Loucy (cell line): ENCODE measurements at regions not wholly inside any gene's neighbourhood (a gene's known extent, or its start where the extent isn't known, plus 50 kb on each side); places are given as distances from the start of the nearest gene placed in this dataset.

ENCODE experiments used
- H2AFZ ChIP-seq: fragments of 200-600 bp; sonication (generic); 2 replicates; pipeline ENCODE4 v1.6.0; 2016; ENCODE audit warnings: antibody characterized with exemption, mild to moderate bottlenecking, low read length, moderate library complexity
- H3F3A ChIP-seq: fragments of 200-600 bp; 2 replicates; pipeline ENCODE4 v1.6.0; 2016; ENCODE audit warnings: antibody characterized with exemption, low read depth, mild to moderate bottlenecking
- H3K27me3 ChIP-seq: fragments of 200-600 bp; sonication (generic); 2 replicates; pipeline ENCODE4 v1.6.1; 2014; ENCODE audit warnings: low read length, mild to moderate bottlenecking; ENCODE audit not compliant: insufficient read depth, poor library complexity, severe bottlenecking
- H3K36me3 ChIP-seq: fragments of 200-600 bp; sonication (generic); 2 replicates; pipeline ENCODE4 v1.6.1; 2016; ENCODE audit warnings: low read length; ENCODE audit not compliant: insufficient read depth
- H3K4me1 ChIP-seq: fragments of 200-600 bp; sonication (generic); 2 replicates; pipeline ENCODE4 v1.5.1; 2014; ENCODE audit warnings: low read length, mild to moderate bottlenecking; ENCODE audit not compliant: insufficient read depth, poor library complexity, severe bottlenecking
- H3K4me2 ChIP-seq: fragments of 200-600 bp; sonication (generic); 2 replicates; pipeline ENCODE4 v1.6.0; 2014; ENCODE audit warnings: antibody characterized with exemption, low read length, low read depth, mild to moderate bottlenecking; ENCODE audit not compliant: poor library complexity, severe bottlenecking
- H3K4me3 ChIP-seq: fragments of 200-600 bp; sonication (generic); 2 replicates; pipeline ENCODE4 v1.5.1; 2014; ENCODE audit warnings: low read length, mild to moderate bottlenecking, mixed read lengths; ENCODE audit not compliant: poor library complexity, severe bottlenecking
- H3K79me2 ChIP-seq: fragments of 200-600 bp; sonication (generic); 2 replicates; pipeline ENCODE4 v1.6.1; 2014; ENCODE audit warnings: low read length; ENCODE audit not compliant: insufficient read depth
- H3K9ac ChIP-seq: fragments of 200-600 bp; sonication (generic); 2 replicates; pipeline ENCODE4 v1.6.0; 2014; ENCODE audit warnings: mild to moderate bottlenecking, low read depth, low read length, moderate library complexity; ENCODE audit not compliant: poor library complexity, severe bottlenecking
- H3K9me2 ChIP-seq: fragments of 200-600 bp; sonication (generic); replicated peaks from 2 replicates; pipeline ENCODE4 v1.6.1; 2016; ENCODE audit warnings: low read depth, low read length, mixed read lengths
- H3K9me3 ChIP-seq: fragments of 200-600 bp; sonication (generic); 2 replicates; pipeline ENCODE4 v1.6.1; 2014; ENCODE audit warnings: mild to moderate bottlenecking, antibody characterized with exemption, low read length, low read depth; ENCODE audit not compliant: insufficient read depth
- H4K20me1 ChIP-seq: fragments of 200-600 bp; sonication (generic); 2 replicates; pipeline ENCODE4 v1.6.0; 2014; ENCODE audit warnings: antibody characterized with exemption, low read length, mild to moderate bottlenecking; ENCODE audit not compliant: insufficient read depth, poor library complexity, severe bottlenecking
- CTCF ChIP-seq: fragments of 200-600 bp; sonication (generic); conservative IDR thresholded peaks from 2 replicates; pipeline ENCODE4 v1.5.1; 2014; ENCODE audit warnings: mild to moderate bottlenecking, antibody characterized with exemption, low read length
- EZH2phosphoT487 ChIP-seq: fragments of 200-600 bp; IDR thresholded peaks from 2 replicates; pipeline ENCODE4 v1.6.1; 2018; ENCODE audit warnings: antibody characterized with exemption, mild to moderate bottlenecking, moderate library complexity, borderline replicate concordance

DNA sequence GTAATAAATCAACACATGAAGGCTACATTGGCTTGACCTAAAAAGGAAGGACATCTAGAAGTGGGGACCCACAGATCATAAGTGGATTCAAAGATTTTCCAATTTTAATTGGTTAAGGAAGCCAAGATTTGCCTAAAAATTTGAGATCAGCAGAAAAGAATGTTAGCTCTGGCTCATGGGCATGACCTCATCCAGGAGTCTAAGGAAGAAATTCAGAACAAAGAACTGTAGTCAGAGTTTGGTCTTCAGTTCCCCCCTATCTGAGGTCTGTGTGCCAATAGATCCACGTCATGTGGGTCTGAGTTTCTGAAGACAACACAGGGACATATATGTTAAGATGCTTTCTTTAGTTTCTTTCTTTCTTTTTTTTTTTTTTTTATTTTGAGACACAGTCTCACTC, 648.8 kb upstream of the SPRY2 start:
- no peaks in the 10 kb centered on the region for H3K4me1 ChIP-seq
- H3F3A ChIP-seq, result no peaks in the 10 kb centered on the region
- H3K9me3 ChIP-seq, result no peaks in the 10 kb centered on the region
- H3K79me2 ChIP-seq, result no peaks in the 10 kb centered on the region
- H3K36me3 ChIP-seq, result no peaks in the 10 kb centered on the region
- H3K9me2 ChIP-seq, result no peaks in the 10 kb centered on the region
- no peaks in the 10 kb centered on the region for H4K20me1 ChIP-seq
- H3K4me3 ChIP-seq, result no peak overlapping the region
- no peak overlapping the region for H3K9ac ChIP-seq
- no peak overlapping the region for H2AFZ ChIP-seq
- H3K4me2 ChIP-seq, result no peak overlapping the region
- no peak for TF ChIP-seq CTCF
- no peaks in the 10 kb centered on the region for H3K27me3 ChIP-seq

DNA sequence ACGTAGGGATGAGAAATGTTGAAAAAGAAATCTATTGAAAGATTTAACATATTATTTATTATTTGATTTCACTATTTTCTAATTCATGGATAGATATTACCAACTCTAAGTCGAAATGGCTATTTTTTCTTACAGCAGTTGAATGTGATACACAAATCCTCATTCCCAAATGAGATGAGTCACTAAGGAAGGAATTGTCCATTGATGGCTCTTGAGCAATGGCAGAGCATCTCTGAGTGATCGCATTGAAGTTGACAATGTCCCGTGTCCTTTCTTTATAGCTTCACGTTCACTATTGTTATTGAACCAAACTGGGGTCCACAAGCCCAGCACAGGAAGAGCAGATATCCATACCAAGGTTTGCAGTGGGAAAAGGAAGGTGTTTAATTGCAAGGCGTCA, 648.3 kb upstream of the SPRY2 start:
- no peaks in the 10 kb centered on the region for H3K4me1 ChIP-seq
- H3K9me3 ChIP-seq, result no peaks in the 10 kb centered on the region
- H3K9ac ChIP-seq, result no peak overlapping the region
- no peaks in the 10 kb centered on the region for H4K20me1 ChIP-seq
- H3K27me3 ChIP-seq, result no peaks in the 10 kb centered on the region
- H3K4me3 ChIP-seq, result no peak overlapping the region
- no peaks in the 10 kb centered on the region for H3F3A ChIP-seq
- no peak overlapping the region for H3K4me2 ChIP-seq
- no peaks in the 10 kb centered on the region for H3K9me2 ChIP-seq
- no peaks in the 10 kb centered on the region for H3K36me3 ChIP-seq
- no peak overlapping the region for H2AFZ ChIP-seq
- H3K79me2 ChIP-seq, result no peaks in the 10 kb centered on the region
- TF ChIP-seq CTCF (no peak), EZH2phosphoT487 (no peak)

GRCh38 chr13:80988391-80989151, 647.6 kb upstream of the SPRY2 start:
- Histone ChIP-seq H3K9me2 (no peaks in the 10 kb centered on the region), H3K27me3 (no peaks in the 10 kb centered on the region), H3K9ac (no peak overlapping the region), H3K79me2 (no peaks in the 10 kb centered on the region), H3K9me3 (no peaks in the 10 kb centered on the region), H3F3A (no peaks in the 10 kb centered on the region), H3K36me3 (no peaks in the 10 kb centered on the region), H4K20me1 (no peaks in the 10 kb centered on the region), H3K4me1 (no peaks in the 10 kb centered on the region), H2AFZ (no peak overlapping the region), H3K4me3 (no peak overlapping the region), H3K4me2 (no peak overlapping the region)
- TF ChIP-seq EZH2phosphoT487 (no peak), CTCF (no peak)
